B cell (primary cell): ENCODE measurements at regions not wholly inside any gene's neighbourhood (a gene's known extent, or its start where the extent isn't known, plus 50 kb on each side); places are given as distances from the start of the nearest gene placed in this dataset.

Experiments used
- ATAC-seq: fragments of 200-7000 bp; cut with Tn5 transposase; one replicate; pipeline ENCODE4 v1.10.0; 2021; ENCODE audit warnings: low read depth, mild to moderate bottlenecking, moderate number of reproducible peaks, moderate library complexity
- CTCF ChIA-PET: fragments of 350-600 bp; sonication (Branson Sonifier 250); formaldehyde crosslinking; loops from one replicate; lab custom pipeline; 2021; ENCODE audit warnings: antibody characterized with exemption, inconsistent platforms; lab: Charles Lee
- POLR2A ChIA-PET: fragments of 350-600 bp; sonication (Branson Sonifier 250); formaldehyde crosslinking; loops from one replicate; lab custom pipeline; 2021; ENCODE audit warnings: antibody characterized with exemption; lab: Charles Lee
- DNase-seq: peaks from one replicate; pipeline ENCODE4 v3.0.0; 2013
- H2AFZ ChIP-seq: 2 replicates; pipeline ENCODE4 v1.6.1; 2012; ENCODE audit warnings: mild to moderate bottlenecking, low read depth, low read length; ENCODE audit not compliant: insufficient read depth, poor library complexity, severe bottlenecking
- H3K27ac ChIP-seq, 2 donors: 1 replicate in 1 of 2; 2 replicates in 1 of 2; pipeline ENCODE4 v1.5.1; 2012 to 2013; ENCODE audit warnings: low read length in 2 of 2, mild to moderate bottlenecking in 2 of 2, moderate library complexity in 1 of 2
- H3K27me3 ChIP-seq, 4 experiments: fragments of 200-600 bp in 1 of 4; sonication (generic) in 1 of 4; replicated peaks in 1 of 4; 1 replicate in 2 of 4; 2 replicates in 2 of 4; pipeline versions ENCODE4 v1.6.1 to v1.7.0; 2013 to 2016; ENCODE audit warnings: low read length in 3 of 4, mild to moderate bottlenecking in 2 of 4, mixed read lengths in 1 of 4, moderate library complexity in 1 of 4; ENCODE audit not compliant: insufficient read depth in 4 of 4, control insufficient read depth in 3 of 4; ENCODE audit errors: control extremely low read depth in 1 of 4
- H3K36me3 ChIP-seq, 2 experiments: replicated peaks in 1 of 2; 1 replicate in 1 of 2; 2 replicates in 1 of 2; pipeline versions ENCODE4 v1.6.1 to v1.7.1; 2013; ENCODE audit warnings: low read length in 1 of 2; ENCODE audit not compliant: insufficient read depth in 2 of 2, control insufficient read depth in 1 of 2; ENCODE audit errors: control extremely low read depth in 1 of 2, extremely low read depth in 1 of 2
- H3K4me1 ChIP-seq, 2 donors: fragments of 200-600 bp in 1 of 2; sonication (generic) in 1 of 2; 1 replicate in 1 of 2; 2 replicates in 1 of 2; pipeline versions ENCODE4 v1.5.1 to v1.6.1; 2013 to 2017; ENCODE audit warnings: low read length in 2 of 2; ENCODE audit not compliant: control insufficient read depth in 2 of 2, insufficient read depth in 2 of 2
- H3K4me2 ChIP-seq: replicated peaks from 2 replicates; pipeline ENCODE3; 2012; ENCODE audit warnings: mild to moderate bottlenecking, low read depth, low read length; ENCODE audit not compliant: poor library complexity, severe bottlenecking
- H3K4me3 ChIP-seq, 5 experiments: fragments of 200-600 bp in 1 of 5; sonication (generic) in 1 of 5; 1 replicate in 3 of 5; 2 replicates in 2 of 5; pipeline versions ENCODE4 v1.5.1 to v1.7.0; 2011 to 2016; ENCODE audit warnings: low read length in 4 of 5, mild to moderate bottlenecking in 4 of 5, low read depth in 2 of 5, control low read depth in 1 of 5, moderate library complexity in 1 of 5; ENCODE audit not compliant: insufficient read depth in 1 of 5; ENCODE audit errors: control extremely low read depth in 1 of 5, extremely low read depth in 1 of 5
- H3K79me2 ChIP-seq: fragments of 200-600 bp; sonication (generic); one replicate; pipeline ENCODE4 v1.6.0; 2016; ENCODE audit warnings: low read length; ENCODE audit not compliant: control insufficient read depth, insufficient read depth
- H3K9ac ChIP-seq: fragments of 200-600 bp; sonication (generic); 2 replicates; pipeline ENCODE4 v1.6.1; 2017; ENCODE audit warnings: mild to moderate bottlenecking, low read length, moderate library complexity
- H3K9me3 ChIP-seq, 3 donors: one replicate each; pipeline versions ENCODE4 v1.6.1 to v1.7.1; 2013; ENCODE audit warnings: low read length in 2 of 3; ENCODE audit not compliant: control insufficient read depth in 2 of 3, insufficient read depth in 1 of 3; ENCODE audit errors: control extremely low read depth in 1 of 3
- H4K20me1 ChIP-seq: 2 replicates; pipeline ENCODE4 v1.6.0; 2012; ENCODE audit warnings: mild to moderate bottlenecking, low read length; ENCODE audit not compliant: insufficient read depth, control insufficient read depth, poor library complexity, severe bottlenecking
- H3K27ac Mint-ChIP-seq: one replicate; pipeline ENCODE4 v1.8.0; 2021; ENCODE audit warnings: mixed read lengths
- H3K27me3 Mint-ChIP-seq: one replicate; pipeline ENCODE4 v1.8.0; 2021; ENCODE audit warnings: mixed read lengths
- H3K4me1 Mint-ChIP-seq: one replicate; pipeline ENCODE4 v1.8.0; 2021; ENCODE audit warnings: mixed read lengths
- H3K4me3 Mint-ChIP-seq: one replicate; pipeline ENCODE4 v1.8.0; 2021; ENCODE audit warnings: mixed read lengths
- H3K9me3 Mint-ChIP-seq: one replicate; pipeline ENCODE4 v1.8.0; 2022; ENCODE audit warnings: mixed read lengths; ENCODE audit not compliant: insufficient read depth
- CTCF ChIP-seq: fragments of 200-600 bp; IDR thresholded peaks from one replicate; pipeline ENCODE4 v1.8.0; 2022; ENCODE audit warnings: antibody characterized with exemption, mild to moderate bottlenecking
- EZH2 ChIP-seq: IDR thresholded peaks from 2 replicates; pipeline ENCODE4 v1.6.1; 2012; ENCODE audit warnings: borderline replicate concordance, low read depth, mild to moderate bottlenecking, moderate library complexity, low read length; ENCODE audit not compliant: insufficient read depth, poor library complexity, severe bottlenecking
- WGBS: methylation state at CpG from one replicate; pipeline ENCODE4 v1.1.5; 2013; ENCODE audit warnings: missing lambda C conversion rate; ENCODE audit not compliant: insufficient coverage; 5-methylcytosine and 5-hydroxymethylcytosine counted together
- intact Hi-C: fragments of 100-400 bp; cut with micrococcal nuclease; formaldehyde crosslinking; loops from one replicate; pipeline ENCODE4 v1.10.0; 2022

- Histone ChIP-seq H3K36me3 (no peaks in the 10 kb centered on the region), H3K4me1 (no peaks in the 10 kb centered on the region)
- CTCF ChIA-PET, result no interaction called here
Observed at GRCh38 chr3:30996467-30996866, 102.0 kb upstream of the GADL1 start.

GRCh38 chr3:31002730-31003129 is 108.3 kb upstream of the GADL1 start:
- Histone ChIP-seq H3K79me2 (no peaks in the 10 kb centered on the region), H4K20me1 (no peaks in the 10 kb centered on the region), H3K27ac (no peak overlapping the region), H2AFZ (no peak overlapping the region), H3K27me3 (no peaks in the 10 kb centered on the region), H3K9ac (no peak overlapping the region), H3K36me3 (no peaks in the 10 kb centered on the region), H3K4me2 (no peak overlapping the region), H3K9me3 (no peaks in the 10 kb centered on the region), H3K4me1 (no peaks in the 10 kb centered on the region), H3K4me3 (no peak overlapping the region)
- WGBS, result no CpG with 5 or more reads among the region's 3 CpGs
- POLR2A ChIA-PET, result no interaction called here
- CTCF ChIA-PET, result no interaction called here
- Mint-ChIP-seq H3K4me1 (no peaks in the 10 kb centered on the region), H3K27ac (no peak overlapping the region), H3K27me3 (peaks cover 4% of the 10 kb centered on the region), H3K9me3 (no peaks in the 10 kb centered on the region), H3K4me3 (no peak overlapping the region)
- no peak for TF ChIP-seq CTCF
- DNase-seq (no peak), ATAC-seq (no peak)
- intact Hi-C loops, result no loop called here

More at GRCh38 chr3:30996467-30996866, 102.0 kb upstream of the GADL1 start:
- Mint-ChIP-seq H3K4me1 (no peaks in the 10 kb centered on the region), H3K27me3 (peaks cover 7% of the 10 kb centered on the region), H3K4me3 (no peak overlapping the region), H3K9me3 (peaks cover 4% of the 10 kb centered on the region), H3K27ac (no peak overlapping the region)
- Histone ChIP-seq H3K79me2 (no peaks in the 10 kb centered on the region), H3K9ac (no peak overlapping the region), H3K27me3 (no peaks in the 10 kb centered on the region), H3K27ac (no peak overlapping the region), H3K4me2 (no peak overlapping the region), H3K4me3 (no peak overlapping the region), H4K20me1 (no peaks in the 10 kb centered on the region), H3K9me3 (no peaks in the 10 kb centered on the region), H2AFZ (no peak overlapping the region)
- ATAC-seq (no peak), DNase-seq (no peak)
- POLR2A ChIA-PET, result no interaction called here
- WGBS, result 63% methylated on average over 1 of the region's 2 CpGs
- TF ChIP-seq CTCF (no peak), EZH2 (no peak)
- intact Hi-C loops, result no loop called here
